B cell (primary cell): ENCODE measurements at regions not wholly inside any gene's neighbourhood (a gene's known extent, or its start where the extent isn't known, plus 50 kb on each side); places are given as distances from the start of the nearest gene placed in this dataset.

Source experiments
- CTCF ChIP-seq: fragments of 200-600 bp; IDR thresholded peaks from one replicate; pipeline ENCODE4 v1.8.0; 2022; ENCODE audit warnings: antibody characterized with exemption, mild to moderate bottlenecking
- EZH2 ChIP-seq: IDR thresholded peaks from 2 replicates; pipeline ENCODE4 v1.6.1; 2012; ENCODE audit warnings: borderline replicate concordance, low read depth, mild to moderate bottlenecking, moderate library complexity, low read length; ENCODE audit not compliant: insufficient read depth, poor library complexity, severe bottlenecking

- TF ChIP-seq EZH2 (no peak), CTCF (no peak)
Measured at GRCh38 chr3:25855266-25855784, 65.4 kb downstream of the OXSM start.
